Activated T-cell treated with anti-CD3 and anti-CD28 coated beads for 24 hours (primary cell): ENCODE measurements at regions not wholly inside any gene's neighbourhood (a gene's known extent, or its start where the extent isn't known, plus 50 kb on each side); places are given as distances from the start of the nearest gene placed in this dataset.

Experiments
- DNase-seq: peaks from one replicate; pipeline ENCODE4 v3.0.0-alpha.2; 2020; ENCODE audit warnings: low read depth

- no peak for DNase-seq
Observed at GRCh38 chr4:89420507-89420906, 112.9 kb upstream of the GPRIN3 start.

GRCh38 chr4:89419111-89419695, 111.6 kb upstream of the GPRIN3 start:
- DNase-seq: no peak

- DNase-seq: no peak
Observed at GRCh38 chr4:89416960-89417359, 109.4 kb upstream of the GPRIN3 start.

- DNase-seq: no peak
Observed at GRCh38 chr4:89413518-89413917, 105.9 kb upstream of the GPRIN3 start.

GRCh38 chr4:89411539-89412309, 104.1 kb upstream of the GPRIN3 start:
- no peak for DNase-seq

GRCh38 chr4:89410687-89411086, 103.1 kb upstream of the GPRIN3 start:
- DNase-seq: no peak

- DNase-seq: no peak
Observed at GRCh38 chr4:89404530-89404929, 96.9 kb upstream of the GPRIN3 start.

- no peak for DNase-seq
Observed at GRCh38 chr4:89403826-89404225, 96.2 kb upstream of the GPRIN3 start.

GRCh38 chr4:89400287-89401035, 92.9 kb upstream of the GPRIN3 start:
- no peak for DNase-seq

GRCh38 chr4:89398644-89399043, 91.0 kb upstream of the GPRIN3 start:
- no peak for DNase-seq

- no peak for DNase-seq
Observed at GRCh38 chr4:89398146-89398545, 90.5 kb upstream of the GPRIN3 start.

- DNase-seq: no peak
Observed at GRCh38 chr4:89397441-89397840, 89.8 kb upstream of the GPRIN3 start.

GRCh38 chr4:89382439-89382838, 74.8 kb upstream of the GPRIN3 start:
- DNase-seq: no peak

GRCh38 chr4:89380980-89381379, 73.4 kb upstream of the GPRIN3 start:
- DNase-seq: no peak

- DNase-seq: no peak
Observed at GRCh38 chr4:89379511-89380044, 72.0 kb upstream of the GPRIN3 start.

GRCh38 chr4:89373394-89373793, 65.8 kb upstream of the GPRIN3 start:
- no peak for DNase-seq

- DNase-seq: no peak
Observed at GRCh38 chr4:89371614-89372013, 64.0 kb upstream of the GPRIN3 start.

- no peak for DNase-seq
Observed at GRCh38 chr4:89369581-89369980, 62.0 kb upstream of the GPRIN3 start.

- DNase-seq: no peak
Observed at GRCh38 chr4:89368861-89369260, 61.3 kb upstream of the GPRIN3 start.

- no peak for DNase-seq
Observed at GRCh38 chr4:89365776-89366175, 58.2 kb upstream of the GPRIN3 start.

GRCh38 chr4:89365375-89365774, 57.8 kb upstream of the GPRIN3 start:
- DNase-seq: no peak

- DNase-seq: no peak
Observed at GRCh38 chr4:89364541-89364940, 56.9 kb upstream of the GPRIN3 start.

- no peak for DNase-seq
Observed at GRCh38 chr4:89363786-89364185, 56.2 kb upstream of the GPRIN3 start.
